ENCODE measurements at regions not wholly inside any gene's neighbourhood (a gene's known extent, or its start where the extent isn't known, plus 50 kb on each side); places are given as distances from the start of the nearest gene placed in this dataset.

DNA sequence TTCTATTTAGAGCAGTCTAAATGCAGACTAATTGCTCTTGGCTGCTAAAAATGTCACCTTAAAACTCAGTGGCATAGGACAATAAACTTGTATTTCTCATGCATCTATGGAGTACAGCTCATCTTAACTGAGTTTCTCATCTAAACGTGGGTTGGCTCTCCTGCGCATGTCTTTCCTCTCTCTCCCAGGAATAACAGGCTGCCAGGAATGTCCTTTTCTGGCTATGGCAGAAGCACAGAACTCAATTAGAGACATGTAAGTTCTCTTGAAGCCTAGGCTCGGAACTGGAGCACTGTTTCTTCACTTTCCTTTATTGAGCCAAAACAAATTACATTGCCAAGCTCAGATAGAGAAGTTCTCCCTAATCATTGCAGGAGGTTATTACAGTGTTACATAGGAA lies 722.3 kb upstream of the FLRT2 start:
- no peak for TF ChIP-seq CTCF (IDR thresholded peaks at IDR 0.05; ENCODE audit: borderline replicate concordance, control extremely low read depth, extremely low read depth, insufficient read depth, missing control alignments)
- in situ Hi-C loops (cut with MboI; ENCODE audit: low sequenced_read_pairs, unreplicated experiment), result no loop called here
- DNase-seq (ENCODE audit: low spot score), result no peak

- no peak for TF ChIP-seq CTCF (IDR thresholded peaks at IDR 0.05; ENCODE audit: borderline replicate concordance, control extremely low read depth, extremely low read depth, insufficient read depth, missing control alignments)
- no peak for DNase-seq (ENCODE audit: low spot score)
Observed at GRCh38 chr14:84809158-84809557, 720.8 kb upstream of the FLRT2 start.

DNA sequence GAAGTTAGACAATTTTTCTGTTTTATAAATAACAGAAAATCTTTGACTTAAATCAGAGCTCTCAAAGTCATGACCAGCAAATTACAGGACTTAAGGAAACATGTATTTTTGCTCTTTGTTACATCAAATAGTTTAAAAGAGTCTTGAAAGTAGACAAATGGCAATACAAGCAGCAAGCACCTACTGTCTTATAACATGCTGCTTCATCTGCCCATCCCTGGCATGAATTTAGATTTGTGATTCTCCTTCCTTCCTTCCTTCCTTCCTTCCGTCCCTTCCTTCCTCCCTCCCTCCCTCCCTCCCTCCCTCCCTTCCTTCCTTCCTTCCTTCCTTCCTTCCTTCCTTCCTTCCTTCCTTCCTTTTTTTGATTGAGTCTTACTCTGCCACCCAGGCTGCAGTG lies 715.6 kb upstream of the FLRT2 start:
- no peak for TF ChIP-seq CTCF (IDR thresholded peaks at IDR 0.05; ENCODE audit: borderline replicate concordance, control extremely low read depth, extremely low read depth, insufficient read depth, missing control alignments)
- in situ Hi-C loops (cut with MboI; ENCODE audit: low sequenced_read_pairs, unreplicated experiment), result no loop called here
- DNase-seq (ENCODE audit: low spot score), result no peak

More at GRCh38 chr14:84809158-84809557, 720.8 kb upstream of the FLRT2 start:
- in situ Hi-C loops (cut with MboI; ENCODE audit: low sequenced_read_pairs, unreplicated experiment), result no loop called here

DNA sequence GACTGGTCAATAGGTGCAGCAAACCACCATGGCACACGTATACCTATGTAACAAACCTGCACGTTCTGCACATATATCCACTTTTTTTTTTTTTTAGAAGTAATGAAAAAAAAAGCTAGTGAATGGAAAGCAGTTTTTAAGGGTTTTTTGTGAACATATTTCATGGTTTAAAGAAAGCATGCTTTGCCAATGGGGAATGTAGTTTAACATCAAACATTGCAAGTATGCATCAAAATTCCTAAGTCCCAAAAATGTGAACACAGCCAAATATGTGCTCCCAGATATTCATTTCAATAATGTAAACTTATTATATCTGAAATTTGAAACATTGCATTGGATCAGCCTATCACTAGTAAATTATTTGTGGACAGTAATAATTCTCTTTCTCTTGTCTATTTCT lies 710.4 kb upstream of the FLRT2 start:
- no peak for DNase-seq (ENCODE audit: low spot score)
- in situ Hi-C loops (cut with MboI; ENCODE audit: low sequenced_read_pairs, unreplicated experiment), result no loop called here
- no peak for TF ChIP-seq CTCF (IDR thresholded peaks at IDR 0.05; ENCODE audit: borderline replicate concordance, control extremely low read depth, extremely low read depth, insufficient read depth, missing control alignments)

DNA sequence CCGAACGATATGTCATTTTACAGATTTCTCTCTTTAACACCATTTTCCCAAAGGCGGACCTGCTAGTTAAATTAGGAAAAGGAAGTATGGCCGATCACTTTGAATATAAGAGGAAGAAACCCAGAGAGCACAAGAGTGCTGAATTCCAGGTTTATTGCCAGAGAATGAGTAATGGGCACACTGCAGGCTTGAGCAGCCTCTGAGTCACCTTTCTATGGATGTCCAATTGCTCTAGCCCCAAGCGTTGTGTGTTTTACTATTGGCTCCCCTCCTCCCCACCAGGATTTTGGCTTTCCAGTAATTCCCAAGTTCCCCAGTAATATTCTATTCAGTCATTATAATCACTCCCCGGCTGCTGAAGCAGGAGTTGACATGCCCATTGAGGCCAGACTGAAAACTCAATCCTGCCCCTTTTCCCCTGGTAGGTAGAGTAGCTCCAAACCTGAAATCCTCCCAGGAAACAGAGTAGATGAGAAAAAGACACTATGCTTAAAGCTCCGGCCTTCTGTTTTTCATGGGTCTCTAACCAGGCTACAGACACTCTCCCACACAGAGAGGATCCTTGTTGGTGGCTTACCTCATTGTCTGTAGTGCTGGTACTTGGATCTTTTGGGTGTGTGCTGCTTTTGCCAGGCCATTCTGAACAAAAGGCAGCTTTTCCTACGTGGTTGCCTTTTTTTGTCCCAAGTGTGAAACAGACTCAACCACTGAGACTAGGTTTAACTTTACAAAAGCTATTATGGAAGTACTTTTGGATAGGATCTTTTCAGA lies 704.3 kb upstream of the FLRT2 start:
- in situ Hi-C loops (cut with MboI; ENCODE audit: low sequenced_read_pairs, unreplicated experiment), result no loop called here
- TF ChIP-seq CTCF (IDR thresholded peaks at IDR 0.05; ENCODE audit: borderline replicate concordance, control extremely low read depth, extremely low read depth, insufficient read depth, missing control alignments), result no peak
- DNase-seq (ENCODE audit: low spot score), result no peak

- in situ Hi-C loops (cut with MboI; ENCODE audit: low sequenced_read_pairs, unreplicated experiment), result no loop called here
- no peak for DNase-seq (ENCODE audit: low spot score)
- no peak for TF ChIP-seq CTCF (IDR thresholded peaks at IDR 0.05; ENCODE audit: borderline replicate concordance, control extremely low read depth, extremely low read depth, insufficient read depth, missing control alignments)
Observed at GRCh38 chr14:84826294-84826693, 703.6 kb upstream of the FLRT2 start.

Data from GM13976 (cell line).